IMR-90 (cell line): ENCODE measurements at regions not wholly inside any gene's neighbourhood (a gene's known extent, or its start where the extent isn't known, plus 50 kb on each side); places are given as distances from the start of the nearest gene placed in this dataset.

Experiments
- ATAC-seq: fragments of 200-7000 bp; cut with Tn5 transposase; 2 replicates; pipeline ENCODE4 v1.9.1; 2020; ENCODE audit warnings: low read depth, mild to moderate bottlenecking, moderate library complexity
- BruUV-seq: library from RNA; stranded (reverse); fragments of 400-500 nt; replicated peaks from 2 replicates; lab custom pipeline; 2021; lab: Mats Ljungman, UMichigan
- CTCF ChIA-PET: fragments of 300-600 bp; formaldehyde crosslinking; extraction: SDS; loops from one replicate; lab custom pipeline; 2021; ENCODE audit warnings: antibody characterized with exemption; lab: Yijun Ruan, JAX
- POLR2A ChIA-PET: fragments of 300-600 bp; sonication (Branson Sonifier 250); formaldehyde crosslinking; loops from one replicate; lab custom pipeline; 2022; ENCODE audit warnings: antibody characterized with exemption; ENCODE audit not compliant: unreplicated experiment; lab: Charles Lee
- DNase-seq: peaks from one replicate; pipeline ENCODE4 v3.0.0; 2013
- H2AFZ ChIP-seq: replicated peaks from 2 replicates; pipeline ENCODE3; 2013; ENCODE audit warnings: low read length, mild to moderate bottlenecking; ENCODE audit not compliant: poor library complexity
- H2AK5ac ChIP-seq: 2 replicates; pipeline ENCODE4 v1.6.1; 2013; ENCODE audit warnings: low read depth, low read length, inconsistent platforms
- H2AK9ac ChIP-seq: replicated peaks from 2 replicates; pipeline ENCODE3; 2013; ENCODE audit warnings: mild to moderate bottlenecking, low read depth, low read length, moderate library complexity; ENCODE audit not compliant: poor library complexity
- H2BK120ac ChIP-seq: 2 replicates; pipeline ENCODE4 v1.6.1; 2013; ENCODE audit warnings: low read depth, low read length, inconsistent platforms
- H2BK15ac ChIP-seq: 3 replicates; pipeline ENCODE4 v1.6.1; 2013; ENCODE audit warnings: low read depth, low read length, inconsistent platforms
- H2BK20ac ChIP-seq: 2 replicates; pipeline ENCODE4 v1.6.1; 2013; ENCODE audit warnings: low read depth, mild to moderate bottlenecking, inconsistent platforms, low read length, moderate library complexity
- H2BK5ac ChIP-seq: 2 replicates; pipeline ENCODE4 v1.6.1; 2013; ENCODE audit warnings: mild to moderate bottlenecking, low read depth, low read length, inconsistent platforms; ENCODE audit not compliant: poor library complexity, severe bottlenecking
- H3K14ac ChIP-seq: replicated peaks from 2 replicates; pipeline ENCODE4 v1.6.1; 2013; ENCODE audit warnings: low read depth, low read length, inconsistent platforms
- H3K18ac ChIP-seq: 2 replicates; pipeline ENCODE4 v1.6.1; 2013; ENCODE audit warnings: low read depth, low read length, control low read depth
- H3K23ac ChIP-seq: 2 replicates; pipeline ENCODE4 v1.6.1; 2013; ENCODE audit warnings: low read depth, low read length, inconsistent platforms
- H3K27ac ChIP-seq: 2 replicates; pipeline ENCODE4 v1.5.1; 2013; ENCODE audit warnings: mild to moderate bottlenecking, control low read depth, low read length; ENCODE audit not compliant: insufficient read depth
- H3K27me3 ChIP-seq: 2 replicates; pipeline ENCODE4 v1.6.1; 2013; ENCODE audit warnings: low read length; ENCODE audit not compliant: control insufficient read depth, insufficient read depth
- H3K36me3 ChIP-seq: 2 replicates; pipeline ENCODE4 v1.6.1; 2013; ENCODE audit warnings: low read length, mixed read lengths; ENCODE audit not compliant: control insufficient read depth, insufficient read depth
- H3K4ac ChIP-seq: 2 replicates; pipeline ENCODE4 v1.6.1; 2013; ENCODE audit warnings: low read depth, low read length, inconsistent platforms
- H3K4me1 ChIP-seq: 2 replicates; pipeline ENCODE4 v1.6.1; 2013; ENCODE audit warnings: low read length, mixed read lengths; ENCODE audit not compliant: control insufficient read depth, insufficient read depth
- H3K4me2 ChIP-seq: 2 replicates; pipeline ENCODE4 v1.6.1; 2013; ENCODE audit warnings: low read depth, mild to moderate bottlenecking, control low read depth, low read length, moderate library complexity
- H3K4me3 ChIP-seq: 2 replicates; pipeline ENCODE4 v1.5.1; 2013; ENCODE audit warnings: low read depth, mild to moderate bottlenecking, control low read depth, low read length, moderate library complexity; ENCODE audit not compliant: insufficient read depth
- H3K56ac ChIP-seq: 2 replicates; pipeline ENCODE4 v1.6.1; 2013; ENCODE audit warnings: low read length, inconsistent platforms; ENCODE audit not compliant: insufficient read depth; ENCODE audit errors: extremely low read depth
- H3K79me1 ChIP-seq, 2 experiments: 2 replicates each; pipeline ENCODE4 v1.6.1; 2013; ENCODE audit warnings: low read length in 2 of 2, inconsistent platforms in 1 of 2, low read depth in 1 of 2
- H3K9ac ChIP-seq: 2 replicates; pipeline ENCODE4 v1.6.1; 2013; ENCODE audit warnings: low read depth, low read length, control low read depth
- H3K9me1 ChIP-seq: 2 replicates; pipeline ENCODE4 v1.6.1; 2013; ENCODE audit warnings: low read length, inconsistent platforms; ENCODE audit not compliant: insufficient read depth
- H3K9me3 ChIP-seq: 2 replicates; pipeline ENCODE4 v1.6.1; 2013; ENCODE audit warnings: low read length; ENCODE audit not compliant: control insufficient read depth, insufficient read depth
- H4K20me1 ChIP-seq: 2 replicates; pipeline ENCODE4 v1.6.1; 2013; ENCODE audit warnings: low read length, inconsistent platforms; ENCODE audit not compliant: insufficient read depth
- H4K5ac ChIP-seq: 2 replicates; pipeline ENCODE4 v1.6.1; 2013; ENCODE audit warnings: mild to moderate bottlenecking, low read depth, low read length, control low read depth
- H4K8ac ChIP-seq, 2 experiments: 2 replicates each; pipeline ENCODE4 v1.6.1; 2013; ENCODE audit warnings: low read depth in 2 of 2, low read length in 2 of 2, control low read depth in 1 of 2, inconsistent platforms in 1 of 2
- H4K91ac ChIP-seq: 2 replicates; pipeline ENCODE4 v1.6.1; 2013; ENCODE audit warnings: low read depth, low read length, inconsistent platforms; ENCODE audit not compliant: insufficient read depth
- FOS ChIP-seq: fragments of 150-350 bp; IDR thresholded peaks from 2 replicates; pipeline ENCODE4 v1.6.1; 2016; ENCODE audit warnings: low read depth, low read length
- NFE2L2 ChIP-seq: fragments of 150-350 bp; IDR thresholded peaks from 2 replicates; pipeline ENCODE4 v1.6.1; 2016; ENCODE audit warnings: low read depth, mild to moderate bottlenecking, low read length
- USF2 ChIP-seq: fragments of 150-350 bp; IDR thresholded peaks from 2 replicates; pipeline ENCODE4 v1.6.1; 2017; ENCODE audit warnings: mild to moderate bottlenecking, antibody characterized with exemption, low read length, low read depth
- WGBS, 2 experiments: methylation state at CpG; one replicate each; pipeline versions ENCODE4 v1.1.5 to v1.1.7; 2013; ENCODE audit warnings: missing lambda C conversion rate in 2 of 2; ENCODE audit not compliant: insufficient read length in 1 of 2; ENCODE audit errors: extremely low coverage in 2 of 2; 5-methylcytosine and 5-hydroxymethylcytosine counted together
- dilution Hi-C: fragments of 300-500 bp; cut with HindIII; formaldehyde crosslinking; loops from one replicate; pipeline ENCODE4 v1.14.3; 2018; ENCODE audit warnings: low sequenced_read_pairs; ENCODE audit not compliant: unreplicated experiment
- in situ Hi-C: fragments of 300-500 bp; cut with MboI; formaldehyde crosslinking; loops from 3 replicates; pipeline ENCODE4 v1.14.3; 2019; ENCODE audit warnings: low sequenced_read_pairs, inconsistent platforms, mixed read lengths
- intact Hi-C: fragments of 100-400 bp; cut with micrococcal nuclease; formaldehyde crosslinking; loops from 2 replicates; pipeline ENCODE4 v1.10.0; 2022

- Histone ChIP-seq H2AK5ac (no peak overlapping the region), H2BK120ac (no peak overlapping the region), H3K14ac (no peak overlapping the region), H3K4me3 (no peak overlapping the region), H2BK20ac (no peak overlapping the region), H4K20me1 (no peaks in the 10 kb centered on the region), H3K27ac (no peak overlapping the region), H3K4ac (no peak overlapping the region), H3K56ac (no peak overlapping the region), H4K8ac (no peak overlapping the region), H3K27me3 (no peaks in the 10 kb centered on the region), H3K9me1 (no peaks in the 10 kb centered on the region), H3K79me1 (no peaks in the 10 kb centered on the region), H3K9ac (no peak overlapping the region), H3K4me1 (peaks cover 2% of the 10 kb centered on the region), H3K18ac (no peak overlapping the region), H2AK9ac (no peak overlapping the region), H4K91ac (no peak overlapping the region), H2AFZ (no peak overlapping the region), H3K9me3 (no peaks in the 10 kb centered on the region), H2BK5ac (no peak overlapping the region), H4K5ac (no peak overlapping the region), H3K36me3 (no peaks in the 10 kb centered on the region), H3K23ac (no peak overlapping the region), H3K4me2 (no peak overlapping the region), H2BK15ac (no peak overlapping the region)
- ATAC-seq (peak; percentile 54), DNase-seq (peak; percentile 39)
- BruUV-seq = no TSS peak
- intact Hi-C loops (no loop called here), in situ Hi-C loops (no loop called here), dilution Hi-C loops (no loop called here)
- POLR2A ChIA-PET = no interaction called here
- TF ChIP-seq USF2 (no peak), NFE2L2 (0 out of 2 replicates have a peak, but pooled peaks have one; percentile 26), FOS (peak; percentile 8; the same call in 1 of the 2 replicates)
- no CpG with 5 or more reads among the region's 1 CpG for WGBS, 2 experiments
- CTCF ChIA-PET = no interaction called here
Observed at GRCh38 chr11:121711939-121712338, 259.2 kb upstream of the SORL1-AS1 start.
